HCT116 (cell line): ENCODE measurements at regions not wholly inside any gene's neighbourhood (a gene's known extent, or its start where the extent isn't known, plus 50 kb on each side); places are given as distances from the start of the nearest gene placed in this dataset.

Experiments used
- ATAC-seq: fragments of 200-7000 bp; cut with Tn5 transposase; 2 replicates; pipeline ENCODE4 v1.9.1; 2020; ENCODE audit warnings: mild to moderate bottlenecking, moderate library complexity
- BruUV-seq: library from RNA; stranded (reverse); fragments of 400-500 nt; replicated peaks from 2 replicates; lab custom pipeline; 2021; lab: Mats Ljungman, UMichigan
- CTCF ChIA-PET: fragments of 300-600 bp; sonication (Branson Sonifier 250); formaldehyde crosslinking; loops from one replicate; lab custom pipeline; 2021; ENCODE audit warnings: antibody characterized with exemption; lab: Charles Lee
- POLR2A ChIA-PET: fragments of 300-600, 350-600 bp; sonication (Branson Sonifier 250); formaldehyde crosslinking; loops from one replicate; lab custom pipeline; 2021; ENCODE audit warnings: antibody characterized with exemption; lab: Charles Lee
- RAD21 ChIA-PET, 2 experiments: fragments of 300-600 bp; sonication (Branson Sonifier 250); formaldehyde crosslinking; loops; one replicate each; lab custom pipeline; 2023; ENCODE audit warnings: low total read pairs in 2 of 2; ENCODE audit not compliant: uncharacterized antibody in 2 of 2, unreplicated experiment in 2 of 2, low non-redundant PET in 1 of 2; lab: Charles Lee
- DNase-seq: peaks from one replicate; pipeline ENCODE4 v3.0.0-alpha.2; 2010; ENCODE audit warnings: low read depth, low spot score
- H2AFZ ChIP-seq: fragments of 200-600 bp; shearing (Covaris generic), sonication (generic); 2 replicates; pipeline ENCODE4 v1.6.1; 2017; ENCODE audit warnings: low read depth, mixed run types, mixed read lengths, antibody characterized with exemption, low read length; ENCODE audit not compliant: poor library complexity, severe bottlenecking
- H3K27ac ChIP-seq: 2 replicates; pipeline ENCODE4 v1.5.1; 2012; ENCODE audit warnings: low read depth, low read length
- H3K27me3 ChIP-seq: fragments of 200-600 bp; sonication (generic); 2 replicates; pipeline ENCODE4 v1.6.1; 2016; ENCODE audit warnings: mixed run types, low read length, mixed read lengths; ENCODE audit not compliant: insufficient read depth
- H3K36me3 ChIP-seq, 2 experiments: fragments of 200-500 bp in 1 of 2; fragments of 200-600 bp in 1 of 2; sonication (Bioruptor generic) in 1 of 2; sonication (generic) in 1 of 2; 2 replicates each; pipeline versions ENCODE4 v1.5.1 to v1.6.1; 2014 to 2016; ENCODE audit warnings: low read length in 2 of 2, inconsistent platforms in 1 of 2, mixed read lengths in 1 of 2, mixed run types in 1 of 2; ENCODE audit not compliant: insufficient read depth in 2 of 2, control insufficient read depth in 1 of 2
- H3K4me1 ChIP-seq, 2 experiments: fragments of 200-600 bp in 1 of 2; sonication (generic) in 1 of 2; 2 replicates each; pipeline versions ENCODE4 v1.5.1 to v1.6.1; 2012 to 2017; ENCODE audit warnings: low read length in 2 of 2, inconsistent platforms in 1 of 2, mild to moderate bottlenecking in 1 of 2, mixed read lengths in 1 of 2, mixed run types in 1 of 2, moderate library complexity in 1 of 2; ENCODE audit not compliant: insufficient read depth in 2 of 2, control insufficient read depth in 1 of 2
- H3K4me2 ChIP-seq: fragments of 200-600 bp; sonication (generic); 2 replicates; pipeline ENCODE4 v1.6.1; 2017; ENCODE audit warnings: mixed run types, low read length, mixed read lengths
- H3K4me3 ChIP-seq, 2 experiments: fragments of 200-600 bp in 1 of 2; sonication (generic) in 1 of 2; replicated peaks in 1 of 2; 2 replicates each; pipeline ENCODE4 v1.5.1; 2011 to 2016; ENCODE audit warnings: low read length in 2 of 2, control low read depth in 1 of 2, low read depth in 1 of 2, mild to moderate bottlenecking in 1 of 2, mixed read lengths in 1 of 2, mixed run types in 1 of 2
- H3K79me2 ChIP-seq: fragments of 200-600 bp; sonication (generic); 2 replicates; pipeline ENCODE4 v1.6.1; 2017; ENCODE audit warnings: mild to moderate bottlenecking, mixed run types, low read length, moderate library complexity, mixed read lengths; ENCODE audit not compliant: insufficient read depth
- H3K9ac ChIP-seq: fragments of 200-600 bp; sonication (generic); 2 replicates; pipeline ENCODE4 v1.6.1; 2016; ENCODE audit warnings: low read length, mixed read lengths
- H3K9me2 ChIP-seq: fragments of 200-600 bp; sonication (generic), shearing (Covaris generic); 2 replicates; pipeline ENCODE4 v1.6.1; 2017; ENCODE audit warnings: mixed run types, mild to moderate bottlenecking, moderate library complexity; ENCODE audit not compliant: insufficient read depth
- H3K9me3 ChIP-seq, 2 experiments: fragments of 200-500 bp in 1 of 2; fragments of 200-600 bp in 1 of 2; sonication (Bioruptor generic) in 1 of 2; sonication (generic) in 1 of 2; 2 replicates each; pipeline ENCODE4 v1.6.1; 2014 to 2017; ENCODE audit warnings: low read length in 2 of 2, mixed read lengths in 2 of 2, inconsistent platforms in 1 of 2, low read depth in 1 of 2, mild to moderate bottlenecking in 1 of 2, mixed run types in 1 of 2, moderate library complexity in 1 of 2; ENCODE audit not compliant: control insufficient read depth in 1 of 2, insufficient read depth in 1 of 2
- H4K20me1 ChIP-seq: fragments of 200-600 bp; sonication (generic), shearing (Covaris generic); 2 replicates; pipeline ENCODE4 v1.6.1; 2017; ENCODE audit warnings: mixed run types, mild to moderate bottlenecking, moderate library complexity; ENCODE audit not compliant: insufficient read depth
- CBX3 ChIP-seq: IDR thresholded peaks from 2 replicates; pipeline ENCODE4 v1.6.1; 2012; ENCODE audit warnings: low read depth
- CEBPB ChIP-seq: IDR thresholded peaks from 2 replicates; pipeline ENCODE4 v1.6.1; 2012; ENCODE audit warnings: low read depth
- JUND ChIP-seq: IDR thresholded peaks from 2 replicates; pipeline ENCODE4 v1.6.1; 2012
- RAD21 ChIP-seq: IDR thresholded peaks from 2 replicates; pipeline ENCODE4 v1.6.1; 2012; ENCODE audit warnings: low read depth, mild to moderate bottlenecking
- SP1 ChIP-seq: IDR thresholded peaks from 2 replicates; pipeline ENCODE4 v1.6.1; 2012; ENCODE audit warnings: low read depth
- SRF ChIP-seq: IDR thresholded peaks from 2 replicates; pipeline ENCODE4 v1.6.1; 2012; ENCODE audit warnings: low read depth
- intact Hi-C: fragments of 100-400 bp; cut with micrococcal nuclease; formaldehyde crosslinking; loops from 2 replicates; pipeline ENCODE4 v1.10.0; 2022
- TF ChIP-seq, protein P1 (sequence below): IDR thresholded peaks from 2 replicates; pipeline ENCODE4 v1.6.1; 2012

DNA sequence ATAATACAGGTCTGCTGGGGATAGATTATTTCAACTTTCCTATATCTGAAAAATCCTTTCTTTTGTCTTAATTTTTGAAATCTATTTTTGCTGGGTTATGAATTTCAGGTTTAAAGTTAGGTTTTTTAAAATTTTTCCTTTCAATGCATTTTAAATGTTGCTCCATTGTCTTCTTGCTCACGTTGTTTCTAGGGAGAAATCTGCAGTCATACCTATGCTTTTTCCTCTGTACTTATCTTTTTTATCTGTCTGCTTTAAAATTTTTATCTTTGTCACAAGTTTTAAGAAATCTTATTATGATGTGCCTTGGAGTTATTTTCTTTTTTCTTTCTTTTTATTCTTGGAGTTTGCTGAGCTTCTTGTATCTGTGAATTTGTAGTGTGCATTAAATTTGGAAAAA, 412.0 kb upstream of the KIF2A start:
- no peaks in the 10 kb centered on the region for H3K27me3 ChIP-seq
- H3K4me1 ChIP-seq = no peaks in the 10 kb centered on the region
- no peak overlapping the region for H3K4me3 ChIP-seq
- H2AFZ ChIP-seq = no peak overlapping the region
- TF ChIP-seq CBX3 = no peak
- no peak for TF ChIP-seq SRF
- TF ChIP-seq JUND = no peak
- no peak for TF ChIP-seq RAD21
- no TSS peak for BruUV-seq
- no peak for ATAC-seq
- DNase-seq = no peak
- H3K9me3 ChIP-seq = peaks cover 4 to 16% of the 10 kb centered on the region in 2 experiments; a peak in 3 of 4 replicates
- H3K79me2 ChIP-seq = no peaks in the 10 kb centered on the region
- ChIA-PET CTCF (no interaction called here), RAD21 (no interaction called here), POLR2A (no interaction called here)
- H4K20me1 ChIP-seq = no peaks in the 10 kb centered on the region
- H3K27ac ChIP-seq = no peak overlapping the region
- no peak overlapping the region for H3K9ac ChIP-seq
- H3K36me3 ChIP-seq = no peaks in the 10 kb centered on the region
- intact Hi-C loops = no loop called here
- H3K9me2 ChIP-seq = no peaks in the 10 kb centered on the region
- H3K4me2 ChIP-seq = no peak overlapping the region

GRCh38 chr5:61896811-61897210, 409.2 kb upstream of the KIF2A start:
- no peaks in the 10 kb centered on the region for H3K79me2 ChIP-seq
- intact Hi-C loops = no loop called here
- TF ChIP-seq CEBPB (no peak), SP1 (no peak), SRF (no peak)
- TF ChIP-seq, protein P1, sequence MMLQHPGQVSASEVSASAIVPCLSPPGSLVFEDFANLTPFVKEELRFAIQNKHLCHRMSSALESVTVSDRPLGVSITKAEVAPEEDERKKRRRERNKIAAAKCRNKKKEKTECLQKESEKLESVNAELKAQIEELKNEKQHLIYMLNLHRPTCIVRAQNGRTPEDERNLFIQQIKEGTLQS = no peak
- no peaks in the 10 kb centered on the region for H3K36me3 ChIP-seq
- no peak overlapping the region for H3K9ac ChIP-seq
- POLR2A ChIA-PET = no interaction called here
- H3K9me2 ChIP-seq = no peaks in the 10 kb centered on the region
- H3K27me3 ChIP-seq = peaks cover 6% of the 10 kb centered on the region; the same call in 1 of the 2 replicates
- peaks cover 4 to 16% of the 10 kb centered on the region in 2 experiments; a peak in 3 of 4 replicates for H3K9me3 ChIP-seq
- no peak overlapping the region for H3K4me3 ChIP-seq
- RAD21 ChIA-PET = no interaction called here
- CTCF ChIA-PET = no interaction called here
- H4K20me1 ChIP-seq = no peaks in the 10 kb centered on the region
- BruUV-seq = no TSS peak
- ATAC-seq = no peak
- no peak overlapping the region for H3K27ac ChIP-seq
- H2AFZ ChIP-seq = no peak overlapping the region
- H3K4me2 ChIP-seq = no peak overlapping the region
- no peaks in the 10 kb centered on the region for H3K4me1 ChIP-seq
- DNase-seq = no peak
